Chondrocyte (in vitro differentiated cells): ENCODE measurements at regions not wholly inside any gene's neighbourhood (a gene's known extent, or its start where the extent isn't known, plus 50 kb on each side); places are given as distances from the start of the nearest gene placed in this dataset.

Experiments
- DNase-seq: peaks from one replicate; pipeline ENCODE4 v3.0.0; 2021; ENCODE audit warnings: mixed read lengths, low spot score
- H3K27ac Mint-ChIP-seq: one replicate; pipeline ENCODE4 v1.8.0; 2021; ENCODE audit warnings: mild to moderate bottlenecking, moderate library complexity, mixed read lengths; ENCODE audit not compliant: unreplicated experiment
- H3K27me3 Mint-ChIP-seq: 2 replicates; pipeline ENCODE4 v1.8.0; 2021; ENCODE audit warnings: low read depth, mixed read lengths
- H3K36me3 Mint-ChIP-seq: 2 replicates; pipeline ENCODE4 v1.8.0; 2021; ENCODE audit warnings: low read depth, mixed read lengths
- H3K4me1 Mint-ChIP-seq: 2 replicates; pipeline ENCODE4 v1.8.0; 2021; ENCODE audit warnings: low read depth, mild to moderate bottlenecking, mixed read lengths
- H3K4me3 Mint-ChIP-seq: one replicate; pipeline ENCODE4 v1.8.0; 2021; ENCODE audit warnings: mild to moderate bottlenecking, moderate library complexity, mixed read lengths; ENCODE audit not compliant: unreplicated experiment
- H3K9me3 Mint-ChIP-seq: 2 replicates; pipeline ENCODE4 v1.8.0; 2021; ENCODE audit warnings: low read depth, mixed read lengths
- TF ChIP-seq, protein P1 (sequence below): fragments of 200-600 bp; sonication (generic); IDR thresholded peaks from 2 replicates; pipeline ENCODE4 v1.5.0; 2021; ENCODE audit warnings: antibody characterized with exemption, mild to moderate bottlenecking, moderate library complexity

DNA sequence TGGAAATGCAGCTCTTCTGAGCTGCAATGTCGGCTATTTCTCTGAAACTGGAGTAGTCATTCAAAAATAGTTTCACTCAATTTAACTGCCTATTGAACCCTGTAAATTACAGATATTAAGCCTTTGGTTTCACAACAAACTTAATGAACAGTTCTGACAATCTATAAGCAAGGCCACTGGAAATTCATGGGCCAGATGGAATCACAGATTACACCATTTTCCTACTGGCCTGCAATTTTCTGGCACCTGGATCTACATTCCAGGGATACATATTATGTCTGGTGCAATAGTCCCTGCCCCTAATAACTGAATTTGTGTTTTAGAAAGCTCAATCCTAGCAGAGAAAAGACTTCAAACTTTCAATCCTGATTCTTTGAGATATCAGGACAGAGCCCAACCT is 551.7 kb downstream of the RNF144A start:
- TF ChIP-seq, protein P1, sequence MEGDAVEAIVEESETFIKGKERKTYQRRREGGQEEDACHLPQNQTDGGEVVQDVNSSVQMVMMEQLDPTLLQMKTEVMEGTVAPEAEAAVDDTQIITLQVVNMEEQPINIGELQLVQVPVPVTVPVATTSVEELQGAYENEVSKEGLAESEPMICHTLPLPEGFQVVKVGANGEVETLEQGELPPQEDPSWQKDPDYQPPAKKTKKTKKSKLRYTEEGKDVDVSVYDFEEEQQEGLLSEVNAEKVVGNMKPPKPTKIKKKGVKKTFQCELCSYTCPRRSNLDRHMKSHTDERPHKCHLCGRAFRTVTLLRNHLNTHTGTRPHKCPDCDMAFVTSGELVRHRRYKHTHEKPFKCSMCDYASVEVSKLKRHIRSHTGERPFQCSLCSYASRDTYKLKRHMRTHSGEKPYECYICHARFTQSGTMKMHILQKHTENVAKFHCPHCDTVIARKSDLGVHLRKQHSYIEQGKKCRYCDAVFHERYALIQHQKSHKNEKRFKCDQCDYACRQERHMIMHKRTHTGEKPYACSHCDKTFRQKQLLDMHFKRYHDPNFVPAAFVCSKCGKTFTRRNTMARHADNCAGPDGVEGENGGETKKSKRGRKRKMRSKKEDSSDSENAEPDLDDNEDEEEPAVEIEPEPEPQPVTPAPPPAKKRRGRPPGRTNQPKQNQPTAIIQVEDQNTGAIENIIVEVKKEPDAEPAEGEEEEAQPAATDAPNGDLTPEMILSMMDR = no peak
- H3K9me3 Mint-ChIP-seq = no peaks in the 10 kb centered on the region

DNA sequence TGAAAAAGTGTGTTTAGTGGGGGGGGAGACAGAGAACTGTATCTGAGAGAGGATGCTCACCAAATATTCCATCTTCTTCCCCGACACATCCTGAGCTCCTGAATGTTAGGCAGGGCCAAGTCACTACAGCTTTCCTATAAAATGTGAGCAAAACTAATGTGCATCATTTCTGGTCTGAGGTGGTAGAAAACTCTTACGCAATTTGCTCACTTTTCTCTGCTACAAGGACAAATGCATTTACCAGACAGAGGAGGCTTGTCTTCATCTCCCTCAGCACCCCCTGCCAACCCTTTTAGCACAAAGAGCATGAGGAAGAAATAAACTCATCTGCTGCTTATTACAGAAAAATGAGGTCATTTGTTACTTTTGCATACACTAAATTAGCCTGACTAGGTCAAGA is 554.0 kb downstream of the RNF144A start:
- TF ChIP-seq, protein P1 = no peak
- Mint-ChIP-seq H3K27ac (no peak overlapping the region), H3K27me3 (no peaks in the 10 kb centered on the region), H3K36me3 (no peaks in the 10 kb centered on the region), H3K4me3 (no peak overlapping the region), H3K9me3 (no peaks in the 10 kb centered on the region), H3K4me1 (peaks cover 2% of the 10 kb centered on the region)
- DNase-seq = no peak

More for the DNA sequence above, 551.7 kb downstream of the RNF144A start:
- Mint-ChIP-seq H3K4me3 (no peak overlapping the region), H3K36me3 (no peaks in the 10 kb centered on the region), H3K27me3 (no peaks in the 10 kb centered on the region), H3K27ac (no peak overlapping the region), H3K4me1 (no peaks in the 10 kb centered on the region)
- no peak for DNase-seq

DNA sequence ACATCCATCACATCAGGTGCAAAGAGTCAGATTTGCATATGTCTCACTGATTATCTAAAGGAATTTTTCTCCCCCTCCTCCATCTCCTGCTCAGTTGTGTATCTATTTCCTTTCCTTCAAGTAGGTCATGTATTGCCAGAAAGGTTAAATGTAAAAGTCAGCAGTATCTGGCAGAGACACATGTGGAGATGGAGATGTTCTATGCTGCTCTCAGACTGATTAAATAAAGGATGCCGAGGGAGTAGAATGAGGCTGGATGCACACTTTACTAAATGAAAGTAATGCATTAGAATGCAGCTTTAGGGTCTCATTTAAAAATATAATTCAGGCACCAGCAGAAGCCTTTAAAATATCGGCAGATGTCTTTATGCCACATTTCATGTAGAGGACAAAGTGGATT is 555.3 kb downstream of the RNF144A start:
- Mint-ChIP-seq H3K4me3 (no peak overlapping the region), H3K36me3 (no peaks in the 10 kb centered on the region), H3K4me1 (peaks cover 12% of the 10 kb centered on the region), H3K27ac (no peak overlapping the region), H3K27me3 (no peaks in the 10 kb centered on the region), H3K9me3 (no peaks in the 10 kb centered on the region)
- no peak for DNase-seq
- TF ChIP-seq, protein P1 = no peak

DNA sequence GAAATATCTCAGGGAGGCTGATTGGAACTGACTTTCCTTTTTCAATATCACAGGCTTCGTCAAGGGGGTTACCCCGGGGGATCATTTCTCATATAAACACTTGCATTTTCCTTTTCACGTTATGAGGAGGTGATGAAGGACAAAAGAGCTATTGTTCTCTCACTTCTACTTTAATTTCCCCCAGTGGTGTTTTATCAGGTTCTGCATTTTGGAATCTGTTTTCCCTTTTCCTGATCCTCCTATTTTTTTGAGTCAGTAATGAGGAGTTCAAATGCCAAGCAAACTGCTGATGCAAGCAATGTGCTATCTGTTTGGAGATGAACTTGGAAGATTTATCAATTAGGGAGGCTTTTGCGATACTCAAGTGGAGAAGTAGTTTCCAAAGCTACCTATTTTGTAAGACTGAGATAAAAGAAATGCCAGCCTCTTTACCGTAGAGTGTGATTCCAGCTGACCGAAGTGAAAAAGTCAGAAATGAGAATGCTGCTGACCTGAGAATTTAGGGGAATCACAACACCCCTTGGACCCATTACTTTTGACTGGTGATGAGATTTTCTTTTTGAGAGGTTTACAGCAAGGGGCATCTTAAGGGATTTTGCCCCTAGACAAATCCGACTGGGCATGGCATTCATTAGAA is 556.0 kb downstream of the RNF144A start:
- Mint-ChIP-seq H3K27me3 (no peaks in the 10 kb centered on the region), H3K27ac (no peak overlapping the region), H3K4me3 (no peak overlapping the region), H3K9me3 (no peaks in the 10 kb centered on the region), H3K4me1 (peaks cover 13% of the 10 kb centered on the region), H3K36me3 (no peaks in the 10 kb centered on the region)
- TF ChIP-seq, protein P1 = no peak
- no peak for DNase-seq

DNA sequence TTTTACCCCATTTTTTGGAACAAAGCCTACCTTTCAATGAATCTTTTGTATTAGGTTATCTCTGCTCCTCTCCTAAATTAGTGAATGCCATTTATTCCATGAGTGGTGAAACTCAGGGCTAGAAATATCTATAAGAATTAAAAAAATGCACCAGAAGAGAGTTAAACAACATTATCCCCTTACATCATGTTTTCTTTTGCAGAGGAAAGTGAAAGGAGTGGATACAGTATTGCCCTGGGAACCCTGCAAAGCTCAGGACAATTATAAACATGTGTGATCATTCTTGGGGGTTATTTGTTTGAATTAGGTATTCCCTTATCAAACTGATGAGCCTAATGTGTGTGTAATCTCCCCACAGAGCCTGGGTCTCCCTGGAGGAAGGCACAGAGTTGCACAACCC is 559.2 kb downstream of the RNF144A start:
- TF ChIP-seq, protein P1 = no peak
- no peak for DNase-seq
- Mint-ChIP-seq H3K27me3 (no peaks in the 10 kb centered on the region), H3K27ac (no peak overlapping the region), H3K36me3 (no peaks in the 10 kb centered on the region), H3K4me3 (no peak overlapping the region), H3K4me1 (peaks cover 26% of the 10 kb centered on the region), H3K9me3 (no peaks in the 10 kb centered on the region)
